Muscle of leg (tissue), 3 donors: ENCODE measurements at regions not wholly inside any gene's neighbourhood (a gene's known extent, or its start where the extent isn't known, plus 50 kb on each side); places are given as distances from the start of the nearest gene placed in this dataset.

Experiments used
- DNase-seq: peaks from one replicate; pipeline ENCODE4 v3.0.0; 2013
- H3K27ac ChIP-seq: one replicate; pipeline ENCODE4 v1.5.1; 2013; ENCODE audit warnings: mild to moderate bottlenecking, low read length, control low read depth
- H3K27me3 ChIP-seq: one replicate; pipeline ENCODE4 v1.6.1; 2013; ENCODE audit warnings: low read length; ENCODE audit not compliant: control insufficient read depth, insufficient read depth
- H3K36me3 ChIP-seq: one replicate; pipeline ENCODE4 v1.6.1; 2013; ENCODE audit warnings: low read length; ENCODE audit not compliant: control insufficient read depth, insufficient read depth
- H3K4me1 ChIP-seq: one replicate; pipeline ENCODE4 v1.6.1; 2013; ENCODE audit warnings: low read length; ENCODE audit not compliant: control insufficient read depth, insufficient read depth
- H3K4me3 ChIP-seq: one replicate; pipeline ENCODE4 v1.5.1; 2013; ENCODE audit warnings: low read length, control low read depth
- H3K9me3 ChIP-seq: replicated peaks from 2 replicates; pipeline ENCODE4 v1.6.1; 2013; ENCODE audit warnings: low read depth, low read length; ENCODE audit not compliant: control insufficient read depth
- WGBS: methylation state at CpG from one replicate; pipeline ENCODE4 v1.1.5; 2013; ENCODE audit warnings: missing lambda C conversion rate; ENCODE audit not compliant: insufficient coverage; 5-methylcytosine and 5-hydroxymethylcytosine counted together

DNA sequence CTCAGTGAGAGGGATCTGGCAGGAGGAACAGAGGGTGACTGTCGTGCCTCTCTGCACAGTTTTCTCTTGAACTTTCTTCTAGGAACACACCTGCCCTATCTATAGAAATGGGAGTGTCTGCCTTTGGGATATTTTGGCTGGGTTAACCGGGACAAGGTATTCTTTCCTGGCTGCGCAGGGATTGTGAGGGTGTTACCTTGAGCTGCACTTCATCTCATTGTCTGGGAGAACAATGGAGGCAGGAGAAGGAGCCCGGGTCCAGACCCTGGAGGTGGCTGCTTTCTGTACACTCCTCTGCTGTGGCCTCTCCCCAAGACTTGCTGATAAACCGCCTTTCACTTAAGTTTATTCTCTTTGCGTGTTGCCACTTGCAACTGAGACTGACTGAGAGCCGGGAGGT, 192.8 kb downstream of the TBXT start:
- Histone ChIP-seq H3K36me3 (no peaks in the 10 kb centered on the region), H3K4me3 (no peak overlapping the region)

GRCh38 chr6:165973473-165973872, 194.2 kb downstream of the TBXT start:
- peak; percentile 14 for DNase-seq
- Histone ChIP-seq H3K36me3 (no peaks in the 10 kb centered on the region), H3K4me1 (no peaks in the 10 kb centered on the region), H3K27me3 (peaks cover 5% of the 10 kb centered on the region), H3K4me3 (no peak overlapping the region), H3K9me3 (no peaks in the 10 kb centered on the region), H3K27ac (no peak overlapping the region)
- 68% methylated on average over 4 of the region's 7 CpGs for WGBS

More for the DNA sequence above, 192.8 kb downstream of the TBXT start:
- 72% methylated on average over 3 of the region's 7 CpGs for WGBS
- Histone ChIP-seq H3K4me1 (no peaks in the 10 kb centered on the region), H3K9me3 (no peaks in the 10 kb centered on the region), H3K27me3 (peaks cover 7% of the 10 kb centered on the region), H3K27ac (no peak overlapping the region)
- no peak for DNase-seq

- WGBS = 55% methylated on average over 6 of the region's 12 CpGs
- Histone ChIP-seq H3K27me3 (peaks cover 5% of the 10 kb centered on the region), H3K27ac (no peak overlapping the region)
Observed at GRCh38 chr6:165972139-165972802, 195.4 kb downstream of the TBXT start.

GRCh38 chr6:165971202-165971601, 196.4 kb downstream of the TBXT start:
- Histone ChIP-seq H3K27ac (no peak overlapping the region), H3K27me3 (peaks cover 5% of the 10 kb centered on the region), H3K4me1 (no peaks in the 10 kb centered on the region), H3K4me3 (no peak overlapping the region), H3K36me3 (no peaks in the 10 kb centered on the region), H3K9me3 (no peaks in the 10 kb centered on the region)
- WGBS = 54% methylated on average over 3 of the region's 4 CpGs
- DNase-seq = no peak

More at GRCh38 chr6:165972139-165972802, 195.4 kb downstream of the TBXT start:
- Histone ChIP-seq H3K4me3 (no peak overlapping the region), H3K4me1 (no peaks in the 10 kb centered on the region), H3K36me3 (no peaks in the 10 kb centered on the region), H3K9me3 (no peaks in the 10 kb centered on the region)
- no peak for DNase-seq

DNA sequence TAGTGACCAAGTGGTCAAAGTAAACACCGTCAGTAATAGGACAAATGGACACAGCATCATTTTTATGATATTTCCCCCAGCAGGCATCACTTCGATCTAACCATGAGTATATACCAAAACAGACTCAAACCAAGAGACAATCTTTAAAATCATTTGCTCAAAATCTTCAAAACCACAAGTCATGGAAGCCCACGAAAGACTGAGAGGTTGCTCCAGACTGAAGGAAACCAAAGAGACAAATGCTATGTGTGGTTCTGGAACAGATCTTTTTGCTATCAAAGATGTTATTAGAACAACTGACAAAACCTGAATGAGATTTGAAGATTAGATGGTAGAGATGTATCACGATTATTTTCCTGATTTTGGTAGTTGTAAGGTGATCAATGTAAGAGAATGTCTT, 197.7 kb downstream of the TBXT start:
- 100% methylated on average over 1 of the region's 4 CpGs for WGBS

GRCh38 chr6:165969184-165969583, 198.5 kb downstream of the TBXT start:
- no CpG with 5 or more reads among the region's 6 CpGs for WGBS
- no peaks in the 10 kb centered on the region for H3K9me3 ChIP-seq
- H3K27me3 ChIP-seq = peaks cover 5% of the 10 kb centered on the region
- no peak for DNase-seq
- no peaks in the 10 kb centered on the region for H3K36me3 ChIP-seq
- no peaks in the 10 kb centered on the region for H3K4me1 ChIP-seq
- no peak overlapping the region for H3K27ac ChIP-seq
- H3K4me3 ChIP-seq = no peak overlapping the region

More for the DNA sequence above, 197.7 kb downstream of the TBXT start:
- Histone ChIP-seq H3K27ac (no peak overlapping the region), H3K27me3 (peaks cover 5% of the 10 kb centered on the region), H3K9me3 (no peaks in the 10 kb centered on the region), H3K4me1 (no peaks in the 10 kb centered on the region), H3K4me3 (no peak overlapping the region), H3K36me3 (no peaks in the 10 kb centered on the region)
- no peak for DNase-seq

GRCh38 chr6:165968408-165968807, 199.2 kb downstream of the TBXT start:
- Histone ChIP-seq H3K4me1 (no peaks in the 10 kb centered on the region), H3K4me3 (no peak overlapping the region), H3K27me3 (peaks cover 5% of the 10 kb centered on the region), H3K27ac (no peak overlapping the region), H3K9me3 (no peaks in the 10 kb centered on the region), H3K36me3 (no peaks in the 10 kb centered on the region)
- no peak for DNase-seq
- WGBS = 87% methylated on average over 2 of the region's 3 CpGs

GRCh38 chr6:165967810-165968407, 199.7 kb downstream of the TBXT start:
- H3K4me3 ChIP-seq = no peak overlapping the region
- no peaks in the 10 kb centered on the region for H3K36me3 ChIP-seq
- H3K27ac ChIP-seq = no peak overlapping the region
- H3K9me3 ChIP-seq = no peaks in the 10 kb centered on the region
- 73% methylated on average over 3 of the region's 5 CpGs for WGBS
- no peak for DNase-seq
- peaks cover 5% of the 10 kb centered on the region for H3K27me3 ChIP-seq
- no peaks in the 10 kb centered on the region for H3K4me1 ChIP-seq

- H3K4me3 ChIP-seq = no peak overlapping the region
- H3K9me3 ChIP-seq = no peaks in the 10 kb centered on the region
- no peaks in the 10 kb centered on the region for H3K4me1 ChIP-seq
- no peak overlapping the region for H3K27ac ChIP-seq
- H3K36me3 ChIP-seq = no peaks in the 10 kb centered on the region
- no peak for DNase-seq
- no peaks in the 10 kb centered on the region for H3K27me3 ChIP-seq
- 60% methylated on average over 3 of the region's 6 CpGs for WGBS
Observed at GRCh38 chr6:165963750-165964149, 203.9 kb downstream of the TBXT start.

DNA sequence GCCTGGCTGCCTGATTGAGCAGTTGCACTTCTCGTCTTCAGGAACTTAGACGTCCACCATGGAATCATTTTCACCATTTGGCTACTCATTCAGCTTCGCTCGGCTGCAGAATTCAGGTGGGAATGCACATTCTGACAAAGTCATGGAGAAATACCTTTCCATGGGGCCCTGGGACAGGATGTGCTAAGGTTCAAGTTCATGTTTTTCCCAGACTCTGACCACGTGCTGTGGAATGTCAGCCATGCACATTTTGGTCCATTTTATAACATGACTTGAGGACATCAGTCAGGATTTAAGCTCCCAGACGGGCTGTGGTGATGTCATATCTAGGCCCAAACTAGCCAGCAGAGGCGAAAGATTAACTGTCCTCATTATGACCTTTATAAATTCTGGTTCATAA, 205.3 kb downstream of the TBXT start:
- no peak overlapping the region for H3K27ac ChIP-seq
- no peak for DNase-seq
- 65% methylated on average over 6 of the region's 7 CpGs for WGBS
- no peaks in the 10 kb centered on the region for H3K9me3 ChIP-seq
- H3K4me1 ChIP-seq = no peaks in the 10 kb centered on the region
- H3K36me3 ChIP-seq = no peaks in the 10 kb centered on the region
- H3K27me3 ChIP-seq = no peaks in the 10 kb centered on the region
- H3K4me3 ChIP-seq = no peak overlapping the region
